Parathyroid adenoma (tissue), 2 donors: ENCODE measurements at regions not wholly inside any gene's neighbourhood (a gene's known extent, or its start where the extent isn't known, plus 50 kb on each side); places are given as distances from the start of the nearest gene placed in this dataset.

Experiments used
- H2AFZ ChIP-seq: fragments of 300-600 bp; sonication (generic); one replicate; pipeline ENCODE4 v1.7.0; 2017; ENCODE audit warnings: antibody characterized with exemption, mild to moderate bottlenecking
- H3K27ac ChIP-seq: fragments of 300-600 bp; sonication (generic); one replicate; pipeline ENCODE4 v1.7.0; 2017
- H3K27me3 ChIP-seq: fragments of 300-600 bp; sonication (generic); one replicate; pipeline ENCODE4 v1.7.0; 2017; ENCODE audit warnings: low read length; ENCODE audit not compliant: control insufficient read depth, insufficient read depth
- H3K36me3 ChIP-seq: fragments of 300-600 bp; sonication (generic); one replicate; pipeline ENCODE4 v1.7.0; 2017; ENCODE audit warnings: low read length; ENCODE audit not compliant: control insufficient read depth, insufficient read depth
- H3K4me1 ChIP-seq: fragments of 300-600 bp; sonication (generic); one replicate; pipeline ENCODE4 v1.7.0; 2017; ENCODE audit warnings: control low read depth
- H3K4me2 ChIP-seq: fragments of 300-600 bp; sonication (generic); one replicate; pipeline ENCODE4 v1.7.0; 2017; ENCODE audit warnings: low read length
- H3K4me3 ChIP-seq: fragments of 300-600 bp; sonication (generic); one replicate; pipeline ENCODE4 v1.7.0; 2017; ENCODE audit warnings: low read depth, low read length
- H3K79me2 ChIP-seq: fragments of 300-600 bp; sonication (generic); one replicate; pipeline ENCODE4 v1.7.0; 2017; ENCODE audit warnings: control low read depth
- H3K9ac ChIP-seq: fragments of 300-600 bp; sonication (generic); one replicate; pipeline ENCODE4 v1.7.0; 2017; ENCODE audit warnings: mild to moderate bottlenecking
- H3K9me3 ChIP-seq: fragments of 300-600 bp; sonication (generic); one replicate; pipeline ENCODE4 v1.7.0; 2017; ENCODE audit warnings: low read length; ENCODE audit not compliant: control insufficient read depth
- TF ChIP-seq, protein P1 (sequence below): fragments of 300-600 bp; sonication (generic); IDR thresholded peaks from one replicate; pipeline ENCODE4 v1.7.0; 2017; ENCODE audit warnings: antibody characterized with exemption, mild to moderate bottlenecking
- donor health status: primary hyperparathyroidism.

- Histone ChIP-seq H3K9ac (no peak overlapping the region), H3K4me3 (no peak overlapping the region), H3K4me2 (no peak overlapping the region), H3K79me2 (no peaks in the 10 kb centered on the region), H2AFZ (no peak overlapping the region), H3K27me3 (no peaks in the 10 kb centered on the region), H3K27ac (no peak overlapping the region), H3K9me3 (no peaks in the 10 kb centered on the region), H3K36me3 (no peaks in the 10 kb centered on the region), H3K4me1 (no peaks in the 10 kb centered on the region)
- TF ChIP-seq, protein P1, sequence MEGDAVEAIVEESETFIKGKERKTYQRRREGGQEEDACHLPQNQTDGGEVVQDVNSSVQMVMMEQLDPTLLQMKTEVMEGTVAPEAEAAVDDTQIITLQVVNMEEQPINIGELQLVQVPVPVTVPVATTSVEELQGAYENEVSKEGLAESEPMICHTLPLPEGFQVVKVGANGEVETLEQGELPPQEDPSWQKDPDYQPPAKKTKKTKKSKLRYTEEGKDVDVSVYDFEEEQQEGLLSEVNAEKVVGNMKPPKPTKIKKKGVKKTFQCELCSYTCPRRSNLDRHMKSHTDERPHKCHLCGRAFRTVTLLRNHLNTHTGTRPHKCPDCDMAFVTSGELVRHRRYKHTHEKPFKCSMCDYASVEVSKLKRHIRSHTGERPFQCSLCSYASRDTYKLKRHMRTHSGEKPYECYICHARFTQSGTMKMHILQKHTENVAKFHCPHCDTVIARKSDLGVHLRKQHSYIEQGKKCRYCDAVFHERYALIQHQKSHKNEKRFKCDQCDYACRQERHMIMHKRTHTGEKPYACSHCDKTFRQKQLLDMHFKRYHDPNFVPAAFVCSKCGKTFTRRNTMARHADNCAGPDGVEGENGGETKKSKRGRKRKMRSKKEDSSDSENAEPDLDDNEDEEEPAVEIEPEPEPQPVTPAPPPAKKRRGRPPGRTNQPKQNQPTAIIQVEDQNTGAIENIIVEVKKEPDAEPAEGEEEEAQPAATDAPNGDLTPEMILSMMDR: no peak
These were observed 339.7 kb downstream of the ACTR3B start for GRCh38 chr7:153099235-153099634.

GRCh38 chr7:153100691-153101237 is 341.2 kb downstream of the ACTR3B start:
- H2AFZ ChIP-seq: no peak overlapping the region
- no peaks in the 10 kb centered on the region for H3K4me1 ChIP-seq
- H3K27me3 ChIP-seq: no peaks in the 10 kb centered on the region
- TF ChIP-seq, protein P1: no peak
- no peak overlapping the region for H3K9ac ChIP-seq
- no peaks in the 10 kb centered on the region for H3K79me2 ChIP-seq
- H3K36me3 ChIP-seq: no peaks in the 10 kb centered on the region
- H3K4me3 ChIP-seq: no peak overlapping the region
- no peaks in the 10 kb centered on the region for H3K9me3 ChIP-seq
- H3K27ac ChIP-seq: no peak overlapping the region
- no peak overlapping the region for H3K4me2 ChIP-seq

DNA sequence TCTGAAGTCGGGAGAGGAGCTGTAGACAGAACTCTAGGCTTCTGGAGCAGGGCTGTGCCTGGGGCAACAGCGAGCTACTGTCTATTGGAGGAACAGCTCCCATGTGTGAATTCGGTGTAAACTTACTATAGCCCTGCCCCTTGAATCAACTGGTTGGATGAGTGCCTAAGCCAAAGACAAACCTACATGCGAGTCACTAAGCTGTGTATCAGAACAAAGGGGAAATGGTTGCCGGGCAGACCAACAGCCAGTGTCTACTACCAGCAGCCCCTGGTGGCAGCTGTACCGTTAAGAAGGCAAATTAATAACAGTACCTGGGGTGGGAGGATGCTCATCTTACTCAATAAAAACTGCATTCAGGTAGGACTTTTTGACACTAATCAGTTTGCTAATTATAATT is 343.6 kb downstream of the ACTR3B start:
- no peak overlapping the region for H2AFZ ChIP-seq

GRCh38 chr7:153107826-153108225 is 348.3 kb downstream of the ACTR3B start:
- H3K4me3 ChIP-seq: no peak overlapping the region
- no peak overlapping the region for H2AFZ ChIP-seq

More for the DNA sequence above, 343.6 kb downstream of the ACTR3B start:
- H3K27me3 ChIP-seq: no peaks in the 10 kb centered on the region
- no peaks in the 10 kb centered on the region for H3K79me2 ChIP-seq
- no peak overlapping the region for H3K9ac ChIP-seq
- H3K4me3 ChIP-seq: no peak overlapping the region
- H3K9me3 ChIP-seq: no peaks in the 10 kb centered on the region
- TF ChIP-seq, protein P1: no peak
- H3K27ac ChIP-seq: no peak overlapping the region
- H3K36me3 ChIP-seq: no peaks in the 10 kb centered on the region
- no peak overlapping the region for H3K4me2 ChIP-seq
- H3K4me1 ChIP-seq: no peaks in the 10 kb centered on the region

DNA sequence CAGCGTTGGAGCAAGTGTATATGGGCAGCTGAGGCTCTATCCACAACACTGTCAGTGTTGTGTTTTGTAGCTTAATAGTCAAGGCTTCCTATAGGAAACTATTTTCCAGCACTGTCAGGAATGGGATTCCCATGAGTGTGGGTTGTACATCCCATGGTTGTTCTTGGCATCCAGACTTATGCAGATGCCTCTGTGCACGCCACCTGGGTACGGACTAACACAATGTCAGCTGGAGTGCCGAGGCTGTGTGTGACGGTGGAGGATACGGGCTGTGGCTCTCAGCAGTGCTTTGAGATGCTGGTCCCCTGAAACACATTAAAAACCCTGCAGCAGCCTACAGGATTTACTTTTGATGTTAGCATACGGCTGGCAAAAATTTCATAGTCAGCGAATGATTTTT is 350.0 kb downstream of the ACTR3B start:
- no peak overlapping the region for H3K9ac ChIP-seq
- H3K9me3 ChIP-seq: no peaks in the 10 kb centered on the region
- no peaks in the 10 kb centered on the region for H3K4me1 ChIP-seq
- H3K27ac ChIP-seq: no peak overlapping the region
- TF ChIP-seq, protein P1: no peak
- no peak overlapping the region for H3K4me2 ChIP-seq
- H3K36me3 ChIP-seq: no peaks in the 10 kb centered on the region
- H3K27me3 ChIP-seq: no peaks in the 10 kb centered on the region
- no peaks in the 10 kb centered on the region for H3K79me2 ChIP-seq
- H2AFZ ChIP-seq: no peak overlapping the region
- H3K4me3 ChIP-seq: no peak overlapping the region

More at GRCh38 chr7:153107826-153108225, 348.3 kb downstream of the ACTR3B start:
- Histone ChIP-seq H3K79me2 (no peaks in the 10 kb centered on the region), H3K36me3 (no peaks in the 10 kb centered on the region), H3K9ac (no peak overlapping the region), H3K4me1 (no peaks in the 10 kb centered on the region), H3K27ac (no peak overlapping the region), H3K9me3 (no peaks in the 10 kb centered on the region), H3K4me2 (no peak overlapping the region), H3K27me3 (no peaks in the 10 kb centered on the region)
- TF ChIP-seq, protein P1: no peak
